Dermis blood vessel endothelial cell (primary cell): ENCODE measurements at regions not wholly inside any gene's neighbourhood (a gene's known extent, or its start where the extent isn't known, plus 50 kb on each side); places are given as distances from the start of the nearest gene placed in this dataset.

Experiments used
- DNase-seq: peaks from one replicate; pipeline ENCODE4 v3.0.0; 2010

DNA sequence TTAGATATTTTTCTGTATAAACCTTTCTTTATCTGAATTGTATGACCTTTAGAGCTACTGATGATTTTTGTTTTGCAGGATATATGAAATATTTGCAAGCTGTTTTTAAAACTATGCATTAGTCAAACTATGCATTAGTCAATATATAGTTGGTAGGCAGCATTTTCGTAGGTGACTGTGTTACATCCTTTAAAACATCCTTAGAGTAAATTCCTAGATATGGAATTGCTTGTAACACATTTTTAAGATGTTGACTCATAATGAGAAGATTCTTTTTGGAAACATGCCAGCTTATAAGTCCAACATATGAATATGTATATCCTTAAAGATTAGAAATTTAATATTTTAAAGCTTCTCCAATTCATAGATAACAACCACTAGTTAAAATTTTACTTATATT is 1768.5 kb downstream of the PCDH7 start:
- no peak for DNase-seq

DNA sequence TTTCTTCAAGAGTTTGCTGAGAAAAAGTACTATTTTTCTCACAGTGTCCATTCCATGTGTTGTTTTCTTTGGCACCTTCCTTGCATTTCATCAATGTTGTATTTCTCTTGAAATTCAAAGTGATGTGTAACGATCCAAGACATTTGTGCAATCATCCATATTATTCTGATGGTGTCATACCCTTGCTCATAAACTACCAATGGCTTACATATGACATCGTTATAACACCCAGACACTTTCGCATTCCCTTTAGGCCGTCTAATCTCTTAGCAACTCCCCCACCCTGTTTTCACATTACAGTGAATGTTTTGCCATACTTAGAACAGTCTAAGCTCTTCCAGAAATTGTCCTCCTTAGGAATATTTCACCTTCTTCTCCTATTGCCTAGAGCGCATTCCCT is 1779.0 kb downstream of the PCDH7 start:
- DNase-seq: no peak

DNA sequence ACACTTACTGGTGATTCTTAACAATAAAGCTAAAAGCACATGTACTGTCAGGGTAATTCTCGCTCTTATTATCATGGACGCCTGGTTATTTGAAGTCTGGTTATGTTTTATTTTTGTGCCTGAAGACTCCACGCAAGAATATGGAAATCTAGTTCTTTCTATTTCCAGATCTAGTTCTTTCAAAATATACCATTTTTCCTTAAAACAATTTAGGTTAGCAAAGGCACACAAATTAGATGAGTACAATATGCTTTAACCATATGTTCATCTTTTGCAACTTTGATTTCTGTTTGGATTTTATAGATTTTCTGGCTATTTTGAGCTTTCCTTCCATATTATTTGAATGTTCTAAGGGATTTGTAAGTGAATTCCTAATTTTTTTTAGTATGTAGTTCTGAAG is 1783.1 kb downstream of the PCDH7 start:
- no peak for DNase-seq

DNA sequence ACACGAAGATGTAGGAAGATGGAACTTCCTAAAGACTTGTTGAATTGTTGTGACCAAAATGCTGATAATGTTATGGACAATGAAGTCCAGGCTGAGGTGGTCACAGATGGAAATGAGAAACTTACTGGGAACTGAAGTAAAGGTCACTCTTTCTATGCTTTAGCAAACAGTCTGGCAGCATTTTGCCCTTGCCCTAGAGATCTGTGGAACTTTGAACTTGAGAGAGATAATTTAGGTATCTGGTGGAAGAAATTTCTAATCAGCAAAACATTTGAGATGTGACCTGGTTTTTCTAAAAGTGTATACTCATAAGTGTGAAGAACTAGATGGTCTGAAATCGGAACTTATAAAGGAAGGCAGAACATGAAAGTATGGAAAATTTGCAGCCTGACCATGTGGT is 1785.9 kb downstream of the PCDH7 start:
- DNase-seq: no peak

DNA sequence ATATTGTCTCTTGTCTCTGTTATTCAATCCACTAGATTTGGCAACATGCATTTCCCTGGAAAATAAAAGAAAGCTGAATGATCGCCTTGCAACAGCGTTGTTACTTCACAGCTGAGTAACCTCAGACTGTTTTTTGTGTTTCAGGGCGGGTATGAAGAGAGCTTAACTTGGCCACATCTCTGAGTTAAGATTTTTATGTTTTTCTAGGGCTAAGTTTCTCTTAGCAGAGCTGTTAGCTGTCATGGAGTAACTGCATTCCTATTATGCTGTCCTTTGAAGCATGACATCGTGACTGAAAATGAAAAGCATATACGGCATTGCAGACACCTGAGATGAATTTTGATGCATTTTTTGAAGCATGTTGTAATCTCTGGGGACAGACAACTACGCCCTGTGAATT is 1798.9 kb downstream of the PCDH7 start:
- no peak for DNase-seq

DNA sequence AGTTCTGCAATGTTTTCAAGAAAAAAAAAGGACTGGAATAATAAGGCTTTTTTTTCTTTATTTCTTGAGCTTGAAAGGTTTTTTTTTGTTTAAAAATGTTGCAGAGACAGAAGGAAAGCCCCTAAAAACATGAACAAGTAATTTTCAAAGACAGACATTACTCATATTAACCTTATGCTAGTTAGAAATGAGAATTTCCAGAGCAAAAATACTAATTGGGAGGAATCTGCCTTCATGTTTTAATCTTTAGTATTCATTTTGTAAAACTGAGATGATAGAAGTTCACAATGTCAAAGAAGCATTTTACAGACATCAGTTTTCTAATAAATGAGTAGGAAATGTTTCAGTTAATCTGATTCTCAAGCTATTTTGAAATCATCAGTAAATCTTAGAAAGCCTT is 1805.3 kb downstream of the PCDH7 start:
- DNase-seq: no peak

DNA sequence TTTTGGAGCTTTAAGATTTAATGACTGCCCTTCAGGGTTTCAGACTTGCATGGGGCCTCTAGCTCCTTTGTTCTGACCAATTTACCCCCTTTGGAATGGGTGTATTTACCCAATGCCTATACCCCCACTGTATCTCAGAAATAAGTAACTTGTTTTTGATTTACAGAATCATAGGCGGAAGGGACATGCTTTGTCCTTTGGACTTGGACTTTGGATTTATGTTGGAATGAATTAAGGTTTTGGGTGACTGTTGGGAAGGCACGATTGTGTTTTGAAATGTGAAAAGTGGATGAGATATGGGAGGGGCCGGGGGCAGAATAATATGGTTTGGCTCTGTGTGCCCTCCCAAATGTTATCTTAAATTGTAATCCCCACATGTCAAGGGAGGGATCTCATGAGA is 1824.7 kb downstream of the PCDH7 start:
- DNase-seq: no peak

DNA sequence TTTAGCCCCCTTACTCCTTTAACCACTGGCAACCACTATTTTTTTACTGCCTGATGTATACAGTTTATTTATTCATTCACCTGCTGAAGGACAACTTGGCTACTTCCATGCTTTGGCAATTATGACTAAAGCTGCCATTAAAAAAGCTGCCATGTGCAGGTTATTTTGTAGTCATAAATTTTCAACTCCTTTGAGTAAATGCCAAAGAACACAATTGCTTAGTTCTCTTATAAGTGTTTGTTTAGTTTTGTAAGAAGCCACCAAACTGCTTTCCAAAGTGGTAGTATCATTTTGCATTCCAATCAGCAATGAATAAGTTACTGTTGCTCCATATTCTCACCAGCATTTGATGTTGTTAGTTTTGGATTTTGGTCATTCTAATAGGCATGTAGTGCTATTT is 1831.8 kb downstream of the PCDH7 start:
- no peak for DNase-seq

DNA sequence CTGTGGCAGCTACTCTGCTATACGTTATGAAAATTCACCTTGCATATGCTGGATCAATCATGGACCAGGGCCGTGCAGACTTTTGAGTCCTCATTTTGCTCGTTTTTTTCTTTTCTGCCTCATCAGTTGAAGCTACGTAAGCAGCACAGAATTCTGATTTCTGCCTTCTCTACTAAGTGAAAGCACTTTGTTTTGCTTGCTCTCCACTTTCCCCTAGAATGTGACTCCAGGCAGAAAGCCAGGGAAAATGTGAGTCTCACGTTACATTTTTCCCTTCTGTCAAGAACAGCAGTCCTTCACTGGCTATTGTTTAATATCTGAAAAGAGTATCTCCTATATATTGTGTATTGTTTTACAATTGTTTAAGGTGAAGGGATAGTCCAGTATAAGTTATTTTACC is 1840.1 kb downstream of the PCDH7 start:
- DNase-seq: no peak

DNA sequence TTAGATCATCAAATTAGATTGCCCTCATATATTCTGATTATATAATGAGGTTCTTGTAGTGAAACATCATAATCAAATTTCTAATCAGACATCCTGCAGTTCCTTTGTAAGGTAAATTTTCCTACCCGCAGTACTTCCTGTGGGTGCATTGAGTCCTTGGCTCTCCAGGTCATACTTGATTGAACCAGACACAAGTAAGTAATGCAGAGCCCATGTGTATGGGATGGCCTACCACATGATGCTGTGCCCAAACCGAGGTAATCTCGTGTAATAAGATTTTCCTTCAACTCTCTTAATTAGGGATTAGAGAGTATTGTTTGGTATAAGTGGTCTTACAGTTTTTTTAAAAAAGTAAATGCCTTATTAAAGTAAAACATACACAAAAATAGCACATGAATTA is 1841.8 kb downstream of the PCDH7 start:
- no peak for DNase-seq

DNA sequence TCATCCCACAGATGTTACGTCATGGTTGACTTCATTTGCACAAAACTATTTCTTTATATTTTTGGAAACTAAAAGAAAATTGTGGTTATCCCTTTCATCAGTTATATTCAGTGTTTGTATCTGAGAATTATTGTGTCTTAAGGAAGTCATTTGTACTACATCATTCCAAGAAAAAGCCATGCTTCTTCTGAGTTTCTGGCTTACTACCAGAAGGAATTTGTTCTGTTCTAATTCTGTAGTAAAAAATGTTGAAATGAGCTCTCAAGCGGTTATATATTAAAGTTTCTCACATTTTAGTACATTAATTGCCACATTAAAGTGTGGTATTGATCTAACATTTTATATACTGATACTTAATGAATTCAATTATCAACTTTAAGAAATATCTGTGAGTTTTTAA is 1844.5 kb downstream of the PCDH7 start:
- no peak for DNase-seq

DNA sequence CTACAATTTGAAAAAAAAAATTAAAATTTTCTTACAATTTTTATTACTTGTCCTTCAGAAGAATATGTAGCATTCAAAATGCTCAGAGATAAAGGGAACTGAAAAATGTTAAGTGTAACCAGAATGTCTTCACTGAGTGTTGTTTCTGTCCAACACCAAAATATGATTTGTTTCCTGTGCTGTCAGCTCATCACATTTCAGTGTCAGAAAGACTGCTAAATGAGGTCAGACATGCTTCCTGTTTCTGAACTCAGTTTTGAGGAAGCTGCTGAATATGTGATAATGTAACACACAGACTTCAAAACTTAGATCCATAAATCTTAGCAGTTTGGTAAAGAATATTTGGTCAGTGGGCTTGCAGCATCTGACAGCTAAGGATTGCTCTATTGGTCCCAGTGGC is 1849.7 kb downstream of the PCDH7 start:
- DNase-seq: no peak

DNA sequence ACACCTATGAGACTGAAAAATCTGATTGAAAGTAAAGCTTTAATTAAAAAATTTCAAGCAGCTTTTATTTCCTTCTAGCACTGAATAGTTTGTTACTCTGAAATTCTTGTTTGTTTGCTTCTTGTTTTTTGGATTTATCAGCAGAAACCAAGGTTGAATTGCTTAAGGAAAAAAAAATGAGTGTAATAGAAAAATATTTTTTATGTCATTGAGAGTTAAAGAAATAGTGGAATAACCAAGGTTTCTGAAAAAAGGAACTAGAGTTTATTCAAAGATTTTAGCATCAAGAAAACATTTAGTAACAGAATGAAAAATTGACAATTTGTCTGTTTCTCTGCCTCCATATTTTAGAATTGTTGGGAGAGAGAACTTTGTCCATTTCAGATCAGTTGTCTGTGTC is 1852.2 kb downstream of the PCDH7 start:
- no peak for DNase-seq

DNA sequence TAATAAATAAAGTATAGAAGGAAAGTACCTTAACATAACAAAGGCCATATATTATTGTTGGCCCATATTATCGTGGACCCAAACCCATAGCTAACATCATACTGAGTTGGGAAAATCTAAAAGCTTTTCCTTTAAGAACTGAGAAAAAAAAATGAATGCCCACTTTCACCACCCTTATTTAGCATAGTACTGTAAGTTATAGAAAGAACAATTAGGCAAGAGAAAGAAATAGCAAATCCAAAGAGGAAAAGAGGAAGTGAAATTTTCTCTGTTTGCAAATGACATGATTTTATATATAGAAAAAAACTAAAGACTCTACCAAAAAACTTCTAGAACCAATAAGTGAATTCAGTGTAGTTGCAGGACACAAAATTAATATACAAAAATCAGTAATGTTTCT is 1854.6 kb downstream of the PCDH7 start:
- no peak for DNase-seq

DNA sequence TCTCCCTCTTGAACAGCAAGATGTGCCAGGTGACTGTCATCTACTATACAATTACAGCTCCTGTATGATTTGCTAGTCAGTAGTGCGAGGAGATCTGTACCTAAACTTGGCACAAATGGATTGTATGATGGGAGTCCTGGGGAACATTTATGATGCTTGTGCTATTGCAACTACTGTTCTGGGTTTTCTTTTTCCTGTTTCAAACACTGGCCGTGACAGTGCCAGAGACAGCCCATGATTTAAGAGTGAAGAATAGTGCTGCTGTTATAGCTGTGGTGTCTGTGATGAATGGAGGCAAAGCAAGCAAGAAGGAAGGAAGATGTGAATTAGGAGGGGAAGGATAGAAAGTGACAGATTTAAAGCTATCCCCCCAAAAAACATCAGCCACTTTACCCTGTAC is 1868.9 kb downstream of the PCDH7 start:
- DNase-seq: no peak

DNA sequence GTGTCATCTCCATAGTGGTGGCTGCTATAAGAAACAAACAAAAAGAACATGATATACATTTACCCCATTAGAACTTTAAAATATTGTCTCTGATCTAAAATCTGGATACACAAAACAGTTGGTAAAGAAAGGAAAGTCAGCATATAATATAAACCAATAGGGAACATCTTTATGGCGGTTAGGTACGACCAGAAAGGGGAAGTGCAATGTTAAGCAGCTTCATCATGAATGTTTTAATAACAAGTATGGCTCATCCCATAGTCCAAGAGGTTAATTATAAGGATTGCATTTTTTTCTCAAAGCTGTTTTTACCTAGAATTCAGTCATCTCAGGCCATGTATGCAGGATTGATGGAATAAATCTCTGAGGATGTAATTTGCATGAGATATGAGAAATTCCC is 1869.7 kb downstream of the PCDH7 start:
- DNase-seq: no peak

DNA sequence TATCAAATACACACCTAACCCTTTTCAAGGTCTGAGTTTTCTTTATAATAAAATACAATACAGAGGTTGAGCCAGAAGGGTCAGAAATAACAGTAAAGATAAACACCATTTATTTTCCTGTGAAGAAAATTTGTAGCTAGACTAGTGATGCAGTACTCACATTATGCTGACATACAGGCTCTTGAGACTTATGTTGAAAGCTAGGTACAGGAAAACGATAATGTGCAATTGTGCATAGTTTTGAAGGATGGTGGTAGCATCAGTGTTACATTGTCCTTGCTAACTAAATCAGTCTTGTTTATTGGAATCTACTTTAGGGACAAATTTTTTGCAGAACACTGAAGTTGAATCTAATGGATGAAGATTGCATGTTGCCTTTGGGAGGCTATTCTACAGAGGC is 1877.2 kb downstream of the PCDH7 start:
- DNase-seq: no peak

DNA sequence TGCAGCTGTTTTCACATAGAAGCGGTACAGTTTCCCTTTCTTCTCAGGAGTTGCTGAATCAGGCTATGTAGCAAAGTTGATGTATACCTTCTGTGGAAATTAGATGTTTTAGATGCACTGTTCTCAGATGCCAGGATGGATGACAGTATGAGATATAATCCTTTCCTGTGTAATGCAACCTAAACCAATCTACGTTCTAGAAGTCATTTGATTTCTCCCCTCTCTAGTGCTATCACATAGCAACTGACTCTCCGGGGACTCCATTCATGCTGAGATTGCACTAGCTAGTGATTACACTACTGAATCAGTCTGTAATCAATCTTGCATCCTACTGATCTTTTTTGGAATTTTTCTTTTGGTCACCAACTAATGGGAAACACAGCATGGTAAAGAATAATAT is 1881.7 kb downstream of the PCDH7 start:
- no peak for DNase-seq

DNA sequence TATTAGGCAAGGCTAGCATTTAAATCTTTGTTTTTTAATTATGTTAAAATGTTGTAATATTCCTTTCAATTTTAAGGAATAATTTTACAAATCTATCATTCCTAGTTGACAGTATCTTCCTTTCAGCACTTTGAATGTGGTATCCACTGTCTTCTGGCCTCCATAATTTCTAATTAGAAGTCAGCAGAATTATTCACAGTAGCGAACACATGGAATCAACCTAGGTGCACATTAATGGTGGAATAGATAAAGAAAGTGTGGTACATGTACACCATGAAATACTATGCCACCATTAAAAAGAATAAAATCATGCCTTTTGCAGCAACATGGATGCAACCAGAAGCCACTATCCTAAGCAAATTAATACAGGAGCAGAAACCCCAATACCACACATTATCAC is 1887.8 kb downstream of the PCDH7 start:
- DNase-seq: no peak

DNA sequence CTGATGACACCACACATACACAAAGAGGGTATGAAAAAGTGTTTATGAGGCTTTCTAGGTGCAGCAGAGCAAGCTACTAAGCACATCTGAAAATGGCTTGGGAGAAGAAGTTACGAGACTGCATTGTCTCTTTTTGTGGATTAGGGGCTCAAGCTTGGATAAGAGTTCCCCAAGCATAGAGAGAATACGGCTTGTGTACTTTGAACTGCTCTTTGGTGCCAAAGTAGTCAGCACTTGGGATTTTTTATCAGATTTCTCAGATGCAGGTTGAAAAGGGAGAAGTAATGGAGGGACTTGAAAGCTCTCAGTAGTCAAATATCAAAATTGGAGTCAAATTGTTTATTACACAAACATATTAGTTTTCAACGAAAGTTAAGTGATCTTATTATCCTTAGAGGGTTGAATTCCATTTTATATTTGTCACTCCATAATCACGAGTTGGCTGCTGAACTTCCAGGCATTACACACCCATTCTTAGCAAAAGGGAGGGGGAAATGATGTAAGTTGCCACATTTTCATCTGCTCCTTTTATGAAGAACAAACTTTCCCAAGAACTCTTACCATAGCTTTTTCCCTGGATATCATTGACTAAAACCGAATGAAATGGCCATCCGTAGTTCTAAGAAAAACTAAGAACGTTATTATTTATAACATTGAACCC is 1904.9 kb downstream of the PCDH7 start:
- DNase-seq: no peak

DNA sequence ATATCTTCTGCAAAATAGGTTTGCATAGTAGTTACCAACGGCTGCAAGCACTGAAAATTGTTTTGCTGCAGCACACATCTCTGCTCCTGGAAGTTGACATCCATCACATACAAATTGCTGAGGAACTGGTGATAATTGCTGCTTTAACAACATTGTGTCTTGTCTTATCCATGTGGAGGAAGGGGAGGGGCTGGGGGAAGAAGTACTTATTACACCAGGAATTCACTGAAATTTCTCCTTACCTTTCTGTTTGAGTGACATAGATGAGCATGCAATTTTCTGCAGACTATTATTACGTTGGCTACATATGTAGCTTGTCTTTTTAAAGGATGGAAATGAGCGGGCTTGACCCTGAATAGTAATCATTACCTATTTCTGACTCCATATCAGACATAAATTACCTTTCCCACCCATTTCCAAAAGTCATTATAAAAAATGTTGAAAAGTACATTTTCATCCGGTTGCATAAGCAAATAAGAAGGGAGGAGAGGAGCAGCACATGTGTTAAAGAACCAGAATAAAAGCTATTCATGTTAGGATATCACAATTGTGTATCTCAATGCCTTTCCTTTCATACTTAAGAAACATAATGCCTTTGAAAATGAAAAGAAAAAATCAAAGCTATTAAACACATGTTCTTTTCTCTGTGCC is 1905.6 kb downstream of the PCDH7 start:
- DNase-seq: no peak

DNA sequence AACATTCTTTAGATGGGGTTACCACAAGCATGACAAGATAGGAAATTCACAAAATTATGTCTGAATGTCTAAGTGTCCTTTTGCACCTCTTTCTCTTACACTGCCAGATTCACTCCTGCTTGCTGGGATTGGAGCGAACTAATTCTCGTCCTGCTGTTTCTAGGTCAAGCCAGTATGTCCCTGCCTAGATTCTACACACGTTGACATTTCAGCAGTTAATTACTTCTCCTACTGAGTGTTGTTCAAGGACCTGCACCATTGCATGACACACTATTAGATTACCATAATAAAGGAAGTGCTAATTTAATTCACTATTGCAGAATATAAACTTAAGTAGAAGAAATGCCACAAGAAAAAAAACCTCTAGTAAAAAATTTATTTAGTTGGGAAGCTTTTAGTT is 1911.7 kb downstream of the PCDH7 start:
- DNase-seq: no peak

DNA sequence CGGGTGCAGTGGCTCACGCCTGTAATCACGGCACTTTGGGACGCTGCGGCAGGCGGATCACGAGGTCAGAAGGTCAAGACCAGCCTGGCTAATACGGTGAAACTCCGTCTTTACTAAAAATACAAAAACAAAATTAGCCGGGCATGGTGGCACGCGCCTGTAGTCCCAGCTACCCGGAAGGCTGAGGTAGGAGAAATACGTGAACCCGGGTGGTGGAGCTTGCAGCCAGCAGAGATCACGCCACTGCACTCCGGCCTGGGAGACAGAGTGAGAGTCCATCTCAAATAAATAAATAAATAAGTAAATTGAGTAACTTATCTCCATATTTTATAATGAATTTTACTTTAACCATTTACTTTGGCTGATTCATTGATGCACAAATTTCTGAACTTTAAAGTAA is 1913.3 kb downstream of the PCDH7 start:
- no peak for DNase-seq

DNA sequence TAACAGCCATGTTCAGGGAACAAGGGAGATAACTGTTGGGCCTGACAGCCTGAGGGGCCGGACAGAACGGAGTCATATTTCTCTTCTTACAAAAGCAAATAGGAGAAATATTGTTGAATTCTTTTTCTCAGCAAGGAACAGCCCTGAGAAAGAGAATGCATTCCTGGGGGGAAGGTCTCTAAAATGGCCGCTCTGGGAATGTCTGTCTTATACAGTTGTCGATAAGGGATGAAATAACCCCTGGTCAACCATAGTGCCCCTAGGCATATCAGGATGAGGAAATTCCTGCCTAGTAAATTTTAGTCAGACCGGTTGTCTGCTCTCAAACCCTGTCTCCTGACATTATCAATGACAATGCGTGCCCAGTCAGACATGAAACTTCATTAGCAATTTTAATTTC is 1925.5 kb downstream of the PCDH7 start:
- no peak for DNase-seq

DNA sequence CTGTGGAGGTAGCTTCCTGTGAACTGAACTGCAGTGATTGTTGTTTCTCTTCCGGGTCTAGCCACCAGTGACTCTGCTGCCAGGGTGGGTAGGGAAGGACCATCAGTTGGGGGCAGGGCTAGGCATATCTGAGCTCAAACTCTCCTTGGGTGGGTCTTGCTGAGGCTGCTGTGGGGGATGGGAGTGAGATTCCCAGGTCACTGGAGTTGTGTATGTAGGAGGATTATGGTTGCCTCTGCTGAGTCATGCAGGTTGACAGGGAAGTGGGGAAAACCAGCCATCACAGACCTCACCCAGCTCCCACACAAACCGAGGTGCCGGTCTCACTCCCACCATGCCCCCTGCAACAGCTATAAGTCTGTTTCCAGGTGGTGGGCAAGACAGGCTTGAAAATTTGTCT is 1937.8 kb downstream of the PCDH7 start:
- no peak for DNase-seq
